ENCODE measurements at regions not wholly inside any gene's neighbourhood (a gene's known extent, or its start where the extent isn't known, plus 50 kb on each side); places are given as distances from the start of the nearest gene placed in this dataset.

- no peak for TF ChIP-seq CTCF (IDR thresholded peaks at IDR 0.05; ENCODE audit: extremely low read depth in 1 of 2, insufficient read depth in 1 of 2, low read depth in 1 of 2, low read length in 2 of 2)
- no peak for TF ChIP-seq EZH2 (IDR thresholded peaks at IDR 0.05; ENCODE audit: borderline replicate concordance, low read depth, low read length, severe bottlenecking)
- no peak for TF ChIP-seq POLR2AphosphoS5 (IDR thresholded peaks at IDR 0.05; ENCODE audit: insufficient read depth, low read depth, low read length)
- no peak for TF ChIP-seq MAX (IDR thresholded peaks at IDR 0.05; ENCODE audit: insufficient read depth, insufficient read length)
- TF ChIP-seq POLR2A (IDR thresholded peaks at IDR 0.05; ENCODE audit: low read depth, low read length) = no peak
- no peak for TF ChIP-seq MYC (IDR thresholded peaks at IDR 0.05; ENCODE audit: low read depth, low read length)
- TF ChIP-seq JUN (IDR thresholded peaks at IDR 0.05; ENCODE audit: borderline replicate concordance, insufficient read depth, insufficient read length, low read depth) = no peak
- TF ChIP-seq FOS (IDR thresholded peaks at IDR 0.05; ENCODE audit: borderline replicate concordance, insufficient read depth, low read length) = no peak
- no peak for TF ChIP-seq GATA2 (IDR thresholded peaks at IDR 0.05; ENCODE audit: insufficient read depth, insufficient read length, low read depth, low read length)
Measured at GRCh38 chr7:86933295-86933845, 126.1 kb downstream of the ELAPOR2 start.

All from endothelial cell of umbilical vein (primary cell).